ENCODE measurements at regions not wholly inside any gene's neighbourhood (a gene's known extent, or its start where the extent isn't known, plus 50 kb on each side); places are given as distances from the start of the nearest gene placed in this dataset.

- TF ChIP-seq, protein P1, sequence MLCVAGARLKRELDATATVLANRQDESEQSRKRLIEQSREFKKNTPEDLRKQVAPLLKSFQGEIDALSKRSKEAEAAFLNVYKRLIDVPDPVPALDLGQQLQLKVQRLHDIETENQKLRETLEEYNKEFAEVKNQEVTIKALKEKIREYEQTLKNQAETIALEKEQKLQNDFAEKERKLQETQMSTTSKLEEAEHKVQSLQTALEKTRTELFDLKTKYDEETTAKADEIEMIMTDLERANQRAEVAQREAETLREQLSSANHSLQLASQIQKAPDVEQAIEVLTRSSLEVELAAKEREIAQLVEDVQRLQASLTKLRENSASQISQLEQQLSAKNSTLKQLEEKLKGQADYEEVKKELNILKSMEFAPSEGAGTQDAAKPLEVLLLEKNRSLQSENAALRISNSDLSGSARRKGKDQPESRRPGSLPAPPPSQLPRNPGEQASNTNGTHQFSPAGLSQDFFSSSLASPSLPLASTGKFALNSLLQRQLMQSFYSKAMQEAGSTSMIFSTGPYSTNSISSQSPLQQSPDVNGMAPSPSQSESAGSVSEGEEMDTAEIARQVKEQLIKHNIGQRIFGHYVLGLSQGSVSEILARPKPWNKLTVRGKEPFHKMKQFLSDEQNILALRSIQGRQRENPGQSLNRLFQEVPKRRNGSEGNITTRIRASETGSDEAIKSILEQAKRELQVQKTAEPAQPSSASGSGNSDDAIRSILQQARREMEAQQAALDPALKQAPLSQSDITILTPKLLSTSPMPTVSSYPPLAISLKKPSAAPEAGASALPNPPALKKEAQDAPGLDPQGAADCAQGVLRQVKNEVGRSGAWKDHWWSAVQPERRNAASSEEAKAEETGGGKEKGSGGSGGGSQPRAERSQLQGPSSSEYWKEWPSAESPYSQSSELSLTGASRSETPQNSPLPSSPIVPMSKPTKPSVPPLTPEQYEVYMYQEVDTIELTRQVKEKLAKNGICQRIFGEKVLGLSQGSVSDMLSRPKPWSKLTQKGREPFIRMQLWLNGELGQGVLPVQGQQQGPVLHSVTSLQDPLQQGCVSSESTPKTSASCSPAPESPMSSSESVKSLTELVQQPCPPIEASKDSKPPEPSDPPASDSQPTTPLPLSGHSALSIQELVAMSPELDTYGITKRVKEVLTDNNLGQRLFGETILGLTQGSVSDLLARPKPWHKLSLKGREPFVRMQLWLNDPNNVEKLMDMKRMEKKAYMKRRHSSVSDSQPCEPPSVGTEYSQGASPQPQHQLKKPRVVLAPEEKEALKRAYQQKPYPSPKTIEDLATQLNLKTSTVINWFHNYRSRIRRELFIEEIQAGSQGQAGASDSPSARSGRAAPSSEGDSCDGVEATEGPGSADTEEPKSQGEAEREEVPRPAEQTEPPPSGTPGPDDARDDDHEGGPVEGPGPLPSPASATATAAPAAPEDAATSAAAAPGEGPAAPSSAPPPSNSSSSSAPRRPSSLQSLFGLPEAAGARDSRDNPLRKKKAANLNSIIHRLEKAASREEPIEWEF (IDR thresholded peaks at IDR 0.05; ENCODE audit: insufficient replicate concordance, low read depth, low read length) = no peak
- TF ChIP-seq BMI1 (IDR thresholded peaks at IDR 0.05; ENCODE audit: borderline replicate concordance) (no peak), RUNX3 (IDR thresholded peaks at IDR 0.05; ENCODE audit: low read length) (no peak), MXI1 (IDR thresholded peaks at IDR 0.05; ENCODE audit: low read depth, low read length) (no peak), CHD4 (IDR thresholded peaks at IDR 0.05) (no peak), NFYB (IDR thresholded peaks at IDR 0.05; ENCODE audit: insufficient read depth, low read depth, low read length) (no peak), BRCA1 (IDR thresholded peaks at IDR 0.05; ENCODE audit: low read depth, low read length) (no peak)
These were observed 101.7 kb downstream of the DCK start (continued) for GRCh38 chr4:71095141-71095540.

DNA sequence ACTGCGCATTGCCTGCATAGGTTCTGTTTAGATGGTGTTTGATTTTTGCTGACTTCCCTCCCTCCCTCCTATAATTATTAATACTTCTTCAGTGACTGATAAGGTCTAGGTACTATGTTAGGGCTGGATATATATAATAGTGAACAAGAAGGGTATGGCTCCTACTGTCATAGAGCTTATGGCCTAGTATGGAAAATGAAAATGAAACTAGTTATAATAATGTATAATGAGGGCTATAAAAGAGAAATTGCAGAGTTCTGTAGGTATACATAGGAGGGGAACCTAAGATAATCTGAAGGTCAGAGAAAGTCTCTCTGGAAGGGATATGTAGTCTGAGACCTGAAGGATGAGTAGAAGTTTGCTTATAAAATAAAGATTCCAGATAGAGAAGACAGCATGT, 102.1 kb downstream of the DCK start:
- Histone ChIP-seq H3K4me2 (ENCODE audit: control insufficient read depth, insufficient read depth) (no peak overlapping the region), H3K79me2 (ENCODE audit: control insufficient read depth, insufficient read depth, low read length) (no peaks in the 10 kb centered on the region), H3K36me3 (ENCODE audit: control insufficient read depth in 2 of 2, insufficient read depth in 2 of 2, low read length in 1 of 2) (no peaks in the 10 kb centered on the region), H3K9ac (ENCODE audit: control insufficient read depth, insufficient read depth, low read length) (no peak overlapping the region), H3K27ac (ENCODE audit: control insufficient read depth, insufficient read depth) (no peak overlapping the region), H3K27me3 (replicated peaks in 1 of 2; ENCODE audit: control insufficient read depth in 2 of 2, insufficient read depth in 2 of 2, low read length in 1 of 2) (no peaks in the 10 kb centered on the region), H3K9me3 (replicated peaks; ENCODE audit: control insufficient read depth, insufficient read depth, low read length) (no peaks in the 10 kb centered on the region), H2AFZ (ENCODE audit: control insufficient read depth, low read depth, low read length) (no peak overlapping the region), H3K4me1 (ENCODE audit: control insufficient read depth, insufficient read depth, low read length) (no peaks in the 10 kb centered on the region), H4K20me1 (ENCODE audit: control insufficient read depth, insufficient read depth) (no peaks in the 10 kb centered on the region), H3K4me3 (no peak overlapping the region)
- no TSS peak for BruUV-seq (replicated peaks)
- ChIA-PET CTCF (interaction anchor here (0.6 kb wide), 2 partner anchors 170 to 1266 kb away, joined by 3 to 4 read pairs; no protein-coding TSS in a partner anchor), SMC1A (ENCODE audit: uncharacterized antibody, unreplicated experiment) (no interaction called here), POLR2A (no interaction called here), RAD21 (ENCODE audit: unreplicated experiment) (no interaction called here)
- WGBS (ENCODE audit: insufficient coverage, insufficient replicate concordance, low lambda C conversion rate, missing lambda C conversion rate) = 100% methylated on average over 1 of the region's 1 CpG
- intact Hi-C loops (cut with micrococcal nuclease; ENCODE audit: unreplicated experiment) (no loop called here), in situ Hi-C loops (cut with MboI) (no loop called here)
- no peak for DNase-seq (ENCODE audit: low read depth, low spot score)
- ATAC-seq = peak; percentile 48
- no peak for FAIRE-seq
- TF ChIP-seq IKZF1 (conservative IDR thresholded peaks at IDR 0.05) (no peak), SUPT20H (IDR thresholded peaks at IDR 0.05; ENCODE audit: borderline replicate concordance, control insufficient read depth, low read depth, low read length) (no peak), ZNF687 (IDR thresholded peaks at IDR 0.05) (no peak), POLR2A (IDR thresholded peaks at IDR 0.05; ENCODE audit: low read depth, low read length) (no peak), ZNF217 (IDR thresholded peaks at IDR 0.05) (no peak), SMC3 (IDR thresholded peaks at IDR 0.05; ENCODE audit: borderline replicate concordance, low read length) (no peak)
- TF ChIP-seq, protein P2, sequence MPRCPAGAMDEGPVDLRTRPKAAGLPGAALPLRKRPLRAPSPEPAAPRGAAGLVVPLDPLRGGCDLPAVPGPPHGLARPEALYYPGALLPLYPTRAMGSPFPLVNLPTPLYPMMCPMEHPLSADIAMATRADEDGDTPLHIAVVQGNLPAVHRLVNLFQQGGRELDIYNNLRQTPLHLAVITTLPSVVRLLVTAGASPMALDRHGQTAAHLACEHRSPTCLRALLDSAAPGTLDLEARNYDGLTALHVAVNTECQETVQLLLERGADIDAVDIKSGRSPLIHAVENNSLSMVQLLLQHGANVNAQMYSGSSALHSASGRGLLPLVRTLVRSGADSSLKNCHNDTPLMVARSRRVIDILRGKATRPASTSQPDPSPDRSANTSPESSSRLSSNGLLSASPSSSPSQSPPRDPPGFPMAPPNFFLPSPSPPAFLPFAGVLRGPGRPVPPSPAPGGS (IDR thresholded peaks at IDR 0.05; ENCODE audit: borderline replicate concordance, insufficient read depth, low read depth, low read length, poor library complexity, severe bottlenecking) = no peak
